Activated CD8-positive, alpha-beta T cell treated with anti-CD3 and anti-CD28 coated beads for 36 hours (primary cell): ENCODE measurements at regions not wholly inside any gene's neighbourhood (a gene's known extent, or its start where the extent isn't known, plus 50 kb on each side); places are given as distances from the start of the nearest gene placed in this dataset.

ENCODE experiments used
- ATAC-seq: fragments of 200-7000 bp; cut with Tn5 transposase; one replicate; pipeline ENCODE4 v1.10.0; 2021; ENCODE audit warnings: mild to moderate bottlenecking, moderate library complexity
- CTCF ChIA-PET: fragments of 350-600 bp; sonication (Branson Sonifier 250); formaldehyde crosslinking; loops from one replicate; lab custom pipeline; 2021; ENCODE audit warnings: antibody characterized with exemption; lab: Charles Lee
- POLR2A ChIA-PET: fragments of 350-600 bp; sonication (Branson Sonifier 250); formaldehyde crosslinking; loops from one replicate; lab custom pipeline; 2021; ENCODE audit warnings: antibody characterized with exemption; lab: Charles Lee
- DNase-seq: peaks from one replicate; pipeline ENCODE4 v3.0.0-alpha.2; 2020
- H3K27ac Mint-ChIP-seq: one replicate; pipeline ENCODE4 v1.8.0; 2021; ENCODE audit warnings: mild to moderate bottlenecking, mixed read lengths
- H3K27me3 Mint-ChIP-seq: one replicate; pipeline ENCODE4 v1.8.0; 2021; ENCODE audit warnings: mixed read lengths
- H3K36me3 Mint-ChIP-seq: one replicate; pipeline ENCODE4 v1.8.0; 2021; ENCODE audit warnings: low read depth, mixed read lengths
- H3K4me1 Mint-ChIP-seq: one replicate; pipeline ENCODE4 v1.8.0; 2021; ENCODE audit warnings: low read depth, mixed read lengths
- H3K4me3 Mint-ChIP-seq: one replicate; pipeline ENCODE4 v1.8.0; 2021; ENCODE audit warnings: mild to moderate bottlenecking, moderate library complexity, mixed read lengths
- H3K9me3 Mint-ChIP-seq: one replicate; pipeline ENCODE4 v1.8.0; 2021; ENCODE audit warnings: mixed read lengths
- intact Hi-C: fragments of 100-400 bp; cut with micrococcal nuclease; formaldehyde crosslinking; loops from one replicate; pipeline ENCODE4 v1.10.0; 2022
- TF ChIP-seq, protein P1 (sequence below): fragments of 200-600 bp; IDR thresholded peaks from one replicate; pipeline ENCODE4 v1.8.0; 2022; ENCODE audit warnings: antibody characterized with exemption, mild to moderate bottlenecking

DNA sequence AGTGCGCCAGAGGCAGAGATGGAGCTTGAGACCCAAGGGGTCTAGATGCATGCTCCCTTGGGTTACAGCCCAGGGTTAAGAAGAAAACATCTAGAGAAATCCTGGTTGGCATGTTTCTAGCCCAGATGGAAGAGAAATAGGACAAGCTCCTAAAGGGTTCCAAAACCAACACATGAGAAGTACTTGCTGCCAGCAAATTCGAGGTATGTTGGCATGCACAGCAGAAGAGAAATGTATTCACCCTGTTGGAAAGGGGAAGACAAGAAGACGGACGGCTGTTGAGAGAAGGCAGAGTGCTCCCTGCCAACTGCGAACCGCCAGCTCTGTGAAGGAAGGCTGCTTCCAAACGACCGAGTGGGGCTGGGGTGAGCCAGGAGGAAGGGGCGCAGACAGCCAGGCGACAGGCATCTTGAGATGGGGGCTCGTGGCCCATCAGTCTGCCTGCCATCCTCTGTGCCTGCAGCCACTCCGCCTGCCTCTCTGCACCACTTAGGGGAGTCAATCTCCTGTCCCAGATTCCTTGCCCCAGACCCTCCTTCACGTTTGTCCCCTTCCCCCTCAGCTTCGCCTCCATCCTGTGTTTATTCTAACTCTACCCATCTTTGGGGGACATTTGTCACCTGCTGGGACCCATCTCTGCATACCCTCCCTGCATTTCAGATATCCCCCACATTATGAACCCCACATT, 249.2 kb downstream of the CDC5L start:
- intact Hi-C loops, result no loop called here
- peaks cover 3% of the 10 kb centered on the region for H3K27me3 Mint-ChIP-seq
- ATAC-seq (no peak), DNase-seq (no peak)
- ChIA-PET CTCF (interaction anchor here (1.2 to 2.9 kb wide), 3 partner anchors 19 to 161 kb away, joined by 3 to 10 read pairs (median 4); no protein-coding TSS in a partner anchor), POLR2A (no interaction called here)
- H3K27ac Mint-ChIP-seq, result no peak overlapping the region
- H3K36me3 Mint-ChIP-seq, result no peaks in the 10 kb centered on the region
- H3K4me3 Mint-ChIP-seq, result no peak overlapping the region
- H3K4me1 Mint-ChIP-seq, result peaks cover 16% of the 10 kb centered on the region
- H3K9me3 Mint-ChIP-seq, result no peaks in the 10 kb centered on the region
- TF ChIP-seq, protein P1, sequence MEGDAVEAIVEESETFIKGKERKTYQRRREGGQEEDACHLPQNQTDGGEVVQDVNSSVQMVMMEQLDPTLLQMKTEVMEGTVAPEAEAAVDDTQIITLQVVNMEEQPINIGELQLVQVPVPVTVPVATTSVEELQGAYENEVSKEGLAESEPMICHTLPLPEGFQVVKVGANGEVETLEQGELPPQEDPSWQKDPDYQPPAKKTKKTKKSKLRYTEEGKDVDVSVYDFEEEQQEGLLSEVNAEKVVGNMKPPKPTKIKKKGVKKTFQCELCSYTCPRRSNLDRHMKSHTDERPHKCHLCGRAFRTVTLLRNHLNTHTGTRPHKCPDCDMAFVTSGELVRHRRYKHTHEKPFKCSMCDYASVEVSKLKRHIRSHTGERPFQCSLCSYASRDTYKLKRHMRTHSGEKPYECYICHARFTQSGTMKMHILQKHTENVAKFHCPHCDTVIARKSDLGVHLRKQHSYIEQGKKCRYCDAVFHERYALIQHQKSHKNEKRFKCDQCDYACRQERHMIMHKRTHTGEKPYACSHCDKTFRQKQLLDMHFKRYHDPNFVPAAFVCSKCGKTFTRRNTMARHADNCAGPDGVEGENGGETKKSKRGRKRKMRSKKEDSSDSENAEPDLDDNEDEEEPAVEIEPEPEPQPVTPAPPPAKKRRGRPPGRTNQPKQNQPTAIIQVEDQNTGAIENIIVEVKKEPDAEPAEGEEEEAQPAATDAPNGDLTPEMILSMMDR, result no peak

DNA sequence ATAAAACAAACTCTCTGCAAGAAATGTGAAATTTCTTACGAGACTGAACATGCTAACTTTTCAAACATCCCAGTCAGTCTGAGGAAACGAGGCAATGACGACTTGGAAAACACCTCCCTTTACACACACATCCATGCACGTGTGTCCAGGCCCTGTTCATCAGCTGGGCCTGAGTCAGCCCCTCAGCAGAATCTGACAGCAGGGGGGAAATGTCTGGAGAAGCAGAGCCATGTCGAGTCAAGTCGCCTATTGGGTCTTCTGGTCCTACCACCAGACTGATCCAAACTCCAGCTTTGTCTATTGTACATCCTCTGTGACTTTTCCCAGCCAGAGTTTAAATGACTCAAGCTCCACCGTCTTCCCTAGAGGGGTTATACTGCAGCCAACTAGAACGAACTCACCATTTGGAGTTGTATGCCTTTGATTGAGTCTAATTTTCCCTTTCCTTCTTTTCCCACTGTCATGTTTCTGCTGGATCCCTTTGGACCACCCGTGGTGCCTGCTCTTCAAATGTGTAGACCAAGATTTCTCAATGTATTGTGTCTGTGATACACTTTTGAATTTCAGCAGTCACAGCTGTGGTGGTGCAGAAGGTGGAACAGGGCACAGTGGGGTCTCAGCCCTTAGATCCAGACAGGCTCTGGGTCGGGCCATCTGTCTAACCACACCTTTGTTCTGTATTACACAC, 254.0 kb downstream of the CDC5L start:
- POLR2A ChIA-PET, result interaction anchor here (1.1 kb wide), 1 partner anchor 12 kb away, joined by 3 read pairs; no protein-coding TSS in a partner anchor
- ATAC-seq (no peak), DNase-seq (peak; percentile 16)
- Mint-ChIP-seq H3K9me3 (no peaks in the 10 kb centered on the region), H3K27me3 (peaks cover under 1% of the 10 kb centered on the region), H3K36me3 (no peaks in the 10 kb centered on the region), H3K4me3 (no peak overlapping the region), H3K4me1 (peaks cover 31% of the 10 kb centered on the region), H3K27ac (peak overlapping the region; percentile 82)
- TF ChIP-seq, protein P1, result no peak
- CTCF ChIA-PET, result no interaction called here
- intact Hi-C loops, result no loop called here

DNA sequence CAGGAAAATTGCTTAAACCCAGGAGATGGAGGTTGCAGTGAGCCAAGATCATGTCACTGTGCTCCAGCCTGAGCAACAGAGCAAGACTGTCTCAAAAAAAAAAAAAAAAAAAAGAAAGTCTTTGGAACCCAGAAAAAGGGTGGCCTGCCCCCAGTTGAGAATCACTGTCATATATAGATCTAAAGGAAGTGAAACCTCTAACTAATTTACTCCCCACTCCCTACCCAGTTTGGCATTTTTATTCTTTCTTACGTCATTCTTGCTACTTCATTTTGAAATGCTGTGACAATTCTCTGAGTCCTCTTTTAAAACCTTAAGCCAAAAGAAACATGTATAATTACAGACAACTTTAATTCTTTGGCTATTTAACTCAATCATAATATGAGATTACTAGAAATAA, 254.8 kb downstream of the CDC5L start:
- Mint-ChIP-seq H3K27ac (peak overlapping the region; percentile 90), H3K4me3 (peak overlapping the region; percentile 42)
- intact Hi-C loops, result no loop called here

DNA sequence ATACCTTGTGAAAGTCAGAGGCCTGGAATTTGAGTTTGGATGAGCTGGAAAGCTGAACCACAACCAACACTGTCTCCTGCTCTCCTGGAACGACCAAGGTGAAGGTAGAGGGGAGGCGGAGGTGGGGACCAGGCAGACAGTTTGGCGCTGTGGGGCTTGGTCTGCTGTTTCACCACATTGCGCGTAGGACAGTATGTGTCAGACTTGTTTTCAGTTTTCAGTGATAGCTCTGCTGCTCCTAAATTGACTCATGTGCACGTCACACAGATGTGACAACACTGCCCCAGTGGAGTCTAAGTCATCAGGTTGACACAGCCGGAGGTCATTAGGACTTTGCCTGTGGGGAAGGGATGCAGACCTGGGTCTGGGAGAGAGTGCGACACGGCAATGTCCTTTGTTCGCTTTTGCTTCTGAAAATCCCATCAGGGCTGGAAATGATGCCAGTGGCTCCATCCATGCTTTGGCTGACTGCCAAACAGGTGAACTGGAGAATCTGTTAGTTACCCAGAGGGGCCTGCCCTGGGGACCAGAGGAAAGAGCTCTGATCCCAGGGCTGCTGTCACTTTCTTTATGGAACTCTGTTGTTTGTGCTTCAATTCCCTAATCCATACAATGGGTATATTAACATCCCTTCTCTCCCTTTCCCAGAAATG, 255.5 kb downstream of the CDC5L start:
- DNase-seq, result peak; percentile 81
- TF ChIP-seq, protein P1, result no peak
- Mint-ChIP-seq H3K4me1 (peaks cover 31% of the 10 kb centered on the region), H3K9me3 (no peaks in the 10 kb centered on the region), H3K27ac (peak overlapping the region; percentile 90), H3K27me3 (peaks cover 3% of the 10 kb centered on the region), H3K36me3 (no peaks in the 10 kb centered on the region), H3K4me3 (peak overlapping the region; percentile 42)
- CTCF ChIA-PET, result interaction anchor here (1.0 to 1.9 kb wide), 4 partner anchors 9 to 168 kb away, joined by 3 to 9 read pairs (median 6); no protein-coding TSS in a partner anchor
- POLR2A ChIA-PET, result interaction anchor here (0.7 to 1.3 kb wide), 2 partner anchors 12 to 13 kb away, joined by 3 read pairs; no protein-coding TSS in a partner anchor
- intact Hi-C loops, result no loop called here
- ATAC-seq, result peak; percentile 82

More for the DNA sequence above, 254.8 kb downstream of the CDC5L start:
- ATAC-seq (peak; percentile 59), DNase-seq (peak; percentile 31)
- Mint-ChIP-seq H3K27me3 (peaks cover 3% of the 10 kb centered on the region), H3K4me1 (peaks cover 31% of the 10 kb centered on the region), H3K9me3 (no peaks in the 10 kb centered on the region), H3K36me3 (no peaks in the 10 kb centered on the region)
- ChIA-PET CTCF (interaction anchor here (1.9 kb wide), 2 partner anchors 10 to 12 kb away, joined by 8 to 9 read pairs; no protein-coding TSS in a partner anchor), POLR2A (interaction anchor here (1.1 to 1.3 kb wide), 2 partner anchors 11 to 13 kb away, joined by 3 read pairs; no protein-coding TSS in a partner anchor)
- TF ChIP-seq, protein P1, result no peak
